ENCODE measurements at regions not wholly inside any gene's neighbourhood (a gene's known extent, or its start where the extent isn't known, plus 50 kb on each side); places are given as distances from the start of the nearest gene placed in this dataset.
"Not testable (repeated sequence)": the region's sequence is repeated elsewhere in the genome, so short reads cannot be mapped to it uniquely, and the experiment has no call there.

DNA sequence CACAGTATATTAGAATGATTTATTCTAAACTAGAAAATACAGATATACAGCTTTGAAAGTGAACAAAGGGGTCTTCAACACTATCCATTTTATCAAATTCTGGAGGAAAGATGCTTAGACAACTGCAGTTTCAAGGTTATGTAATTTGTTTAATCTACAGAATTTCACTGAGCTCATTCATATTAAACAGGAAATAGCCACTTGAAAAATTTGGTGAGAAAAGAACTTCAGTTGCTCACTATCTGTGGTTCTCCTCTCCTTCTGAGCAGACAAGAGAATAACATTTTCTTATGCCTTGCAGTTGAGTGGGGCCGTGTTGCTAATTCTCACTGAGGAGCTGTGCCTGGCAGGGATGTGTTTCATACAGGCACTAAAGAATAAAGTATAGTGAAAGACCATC, 1428.2 kb downstream of the CDH12 start:
- peak; percentile 17 for DNase-seq
- H2AK5ac ChIP-seq (ENCODE audit: low read length, severe bottlenecking) = no peak overlapping the region
- H3K23ac ChIP-seq (ENCODE audit: low read length in 2 of 2) = no peak overlapping the region
- no peak overlapping the region for H3K14ac ChIP-seq (ENCODE audit: low read length in 2 of 2)
- no peak overlapping the region for H2BK15ac ChIP-seq (ENCODE audit: low read depth, poor library complexity, severe bottlenecking)
- H2BK120ac ChIP-seq (ENCODE audit: low read depth, low read length) = no peak overlapping the region
- H2BK5ac ChIP-seq (ENCODE audit: low read depth, low read length, poor library complexity, severe bottlenecking) = no peak overlapping the region
- no peak overlapping the region for H3K4ac ChIP-seq (ENCODE audit: low read depth in 1 of 2, low read length in 2 of 2)
- H3K9me3 ChIP-seq (ENCODE audit: control insufficient read depth, low read length) = no peaks in the 10 kb centered on the region
- H3K4me3 ChIP-seq (ENCODE audit: insufficient read depth in 1 of 2, low read depth in 1 of 2, low read length in 2 of 2) = no peak overlapping the region
- no peak overlapping the region for H4K91ac ChIP-seq (ENCODE audit: low read length)
- no peak overlapping the region for H3K4me2 ChIP-seq (ENCODE audit: low read length, poor library complexity, severe bottlenecking)
- H3K79me1 ChIP-seq (replicated peaks; ENCODE audit: low read length, poor library complexity, severe bottlenecking) = no peaks in the 10 kb centered on the region
- 57% methylated on average over 1 of the region's 1 CpG for WGBS
- no peak overlapping the region for H3K27ac ChIP-seq (ENCODE audit: low read length, poor library complexity, severe bottlenecking)
- H2AFZ ChIP-seq (ENCODE audit: low read depth, low read length) = no peak overlapping the region
- H3K36me3 ChIP-seq (ENCODE audit: control insufficient read depth in 1 of 2, insufficient read depth in 2 of 2, low read depth in 1 of 2, low read length in 2 of 2) = no peaks in the 10 kb centered on the region
- no peaks in the 10 kb centered on the region for H3K27me3 ChIP-seq (ENCODE audit: control insufficient read depth in 1 of 2, insufficient read depth in 1 of 2, low read length in 2 of 2)
- H3K4me1 ChIP-seq (ENCODE audit: control insufficient read depth, insufficient read depth, low read depth, low read length) = no peaks in the 10 kb centered on the region
- no peak overlapping the region for H3K9ac ChIP-seq (ENCODE audit: low read length)
- no peak overlapping the region for H4K8ac ChIP-seq (ENCODE audit: low read length)
- H3K18ac ChIP-seq (ENCODE audit: low read depth in 1 of 2, low read length in 2 of 2) = no peak overlapping the region
- no peak overlapping the region for H2BK12ac ChIP-seq (ENCODE audit: low read length in 2 of 2)

- Histone ChIP-seq H3K18ac (ENCODE audit: low read depth in 1 of 2, low read length in 2 of 2) (no peak overlapping the region), H4K91ac (ENCODE audit: low read length) (no peak overlapping the region), H2BK12ac (ENCODE audit: low read length in 2 of 2) (no peak overlapping the region), H3K27ac (ENCODE audit: low read length, poor library complexity, severe bottlenecking) (no peak overlapping the region), H2BK120ac (ENCODE audit: low read depth, low read length) (no peak overlapping the region), H3K79me1 (replicated peaks; ENCODE audit: low read length, poor library complexity, severe bottlenecking) (no peaks in the 10 kb centered on the region), H2BK5ac (ENCODE audit: low read depth, low read length, poor library complexity, severe bottlenecking) (no peak overlapping the region), H3K14ac (ENCODE audit: low read length in 2 of 2) (no peak overlapping the region), H3K27me3 (ENCODE audit: control insufficient read depth in 1 of 2, insufficient read depth in 1 of 2, low read length in 2 of 2) (no peaks in the 10 kb centered on the region), H3K36me3 (ENCODE audit: control insufficient read depth in 1 of 2, insufficient read depth in 2 of 2, low read depth in 1 of 2, low read length in 2 of 2) (no peaks in the 10 kb centered on the region), H2AK5ac (ENCODE audit: low read length, severe bottlenecking) (no peak overlapping the region), H3K9ac (ENCODE audit: low read length) (no peak overlapping the region), H3K4me1 (ENCODE audit: control insufficient read depth, insufficient read depth, low read depth, low read length) (no peaks in the 10 kb centered on the region), H3K4ac (ENCODE audit: low read depth in 1 of 2, low read length in 2 of 2) (no peak overlapping the region), H4K8ac (ENCODE audit: low read length) (no peak overlapping the region), H2AFZ (ENCODE audit: low read depth, low read length) (no peak overlapping the region), H3K9me3 (ENCODE audit: control insufficient read depth, low read length) (no peaks in the 10 kb centered on the region), H3K4me3 (ENCODE audit: insufficient read depth in 1 of 2, low read depth in 1 of 2, low read length in 2 of 2) (no peak overlapping the region), H2BK15ac (ENCODE audit: low read depth, poor library complexity, severe bottlenecking) (no peak overlapping the region), H3K23ac (ENCODE audit: low read length in 2 of 2) (no peak overlapping the region), H3K4me2 (ENCODE audit: low read length, poor library complexity, severe bottlenecking) (no peak overlapping the region)
- no peak for DNase-seq
Observed at GRCh38 chr5:21419383-21419782, 1431.4 kb upstream of the CDH18 start.

DNA sequence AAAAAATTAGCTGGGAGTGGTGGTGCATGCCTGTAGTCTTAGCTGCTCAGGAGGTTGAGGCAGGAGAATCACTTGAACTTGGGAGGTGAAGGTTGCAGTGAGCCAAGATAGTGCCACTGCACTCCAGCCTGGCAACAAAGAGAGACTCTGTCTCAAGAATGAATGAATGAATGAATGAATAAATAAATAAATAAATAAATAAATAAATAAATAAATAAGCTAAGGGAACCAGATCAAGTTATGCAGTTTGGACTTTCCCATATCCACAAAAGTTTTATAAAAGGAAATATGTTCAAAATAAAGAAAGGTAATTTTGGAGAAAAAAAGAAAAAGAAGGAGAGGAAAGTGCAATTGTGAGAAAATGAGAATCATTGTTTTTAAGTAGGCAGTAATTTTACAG, 1414.1 kb upstream of the CDH18 start:
- not testable (repeated sequence) for DNase-seq; H3K23ac ChIP-seq (ENCODE audit: low read length in 2 of 2); H2AK5ac ChIP-seq (ENCODE audit: low read length, severe bottlenecking); H3K4me1 ChIP-seq (ENCODE audit: control insufficient read depth, insufficient read depth, low read depth, low read length); H2BK5ac ChIP-seq (ENCODE audit: low read depth, low read length, poor library complexity, severe bottlenecking); H2AFZ ChIP-seq (ENCODE audit: low read depth, low read length); H3K9ac ChIP-seq (ENCODE audit: low read length); H2BK120ac ChIP-seq (ENCODE audit: low read depth, low read length); H3K9me3 ChIP-seq (ENCODE audit: control insufficient read depth, low read length); H3K36me3 ChIP-seq (ENCODE audit: control insufficient read depth in 1 of 2, insufficient read depth in 2 of 2, low read depth in 1 of 2, low read length in 2 of 2); H3K27me3 ChIP-seq (ENCODE audit: control insufficient read depth in 1 of 2, insufficient read depth in 1 of 2, low read length in 2 of 2); H3K14ac ChIP-seq (ENCODE audit: low read length in 2 of 2); H2BK12ac ChIP-seq (ENCODE audit: low read length in 2 of 2); H3K4me2 ChIP-seq (ENCODE audit: low read length, poor library complexity, severe bottlenecking); H4K91ac ChIP-seq (ENCODE audit: low read length); H2BK15ac ChIP-seq (ENCODE audit: low read depth, poor library complexity, severe bottlenecking); H3K79me1 ChIP-seq (replicated peaks; ENCODE audit: low read length, poor library complexity, severe bottlenecking); H3K27ac ChIP-seq (ENCODE audit: low read length, poor library complexity, severe bottlenecking); H4K8ac ChIP-seq (ENCODE audit: low read length); H3K18ac ChIP-seq (ENCODE audit: low read depth in 1 of 2, low read length in 2 of 2); H3K4me3 ChIP-seq (ENCODE audit: insufficient read depth in 1 of 2, low read depth in 1 of 2, low read length in 2 of 2); H3K4ac ChIP-seq (ENCODE audit: low read depth in 1 of 2, low read length in 2 of 2)

GRCh38 chr5:21398511-21398910, 1410.5 kb upstream of the CDH18 start:
- WGBS = 8% methylated on average over 3 of the region's 3 CpGs
- no peak overlapping the region for H4K91ac ChIP-seq (ENCODE audit: low read length)

More at GRCh38 chr5:21398511-21398910, 1410.5 kb upstream of the CDH18 start:
- H3K18ac ChIP-seq (ENCODE audit: low read depth in 1 of 2, low read length in 2 of 2) = no peak overlapping the region
- no peak overlapping the region for H3K23ac ChIP-seq (ENCODE audit: low read length in 2 of 2)
- H3K4me1 ChIP-seq (ENCODE audit: control insufficient read depth, insufficient read depth, low read depth, low read length) = no peaks in the 10 kb centered on the region
- H2BK120ac ChIP-seq (ENCODE audit: low read depth, low read length) = no peak overlapping the region
- no peak overlapping the region for H2BK12ac ChIP-seq (ENCODE audit: low read length in 2 of 2)
- DNase-seq = no peak
- H2BK15ac ChIP-seq (ENCODE audit: low read depth, poor library complexity, severe bottlenecking) = no peak overlapping the region
- H3K27me3 ChIP-seq (ENCODE audit: control insufficient read depth in 1 of 2, insufficient read depth in 1 of 2, low read length in 2 of 2) = no peaks in the 10 kb centered on the region
- no peak overlapping the region for H3K14ac ChIP-seq (ENCODE audit: low read length in 2 of 2)
- H3K79me1 ChIP-seq (replicated peaks; ENCODE audit: low read length, poor library complexity, severe bottlenecking) = no peaks in the 10 kb centered on the region
- H2AK5ac ChIP-seq (ENCODE audit: low read length, severe bottlenecking) = no peak overlapping the region
- H3K36me3 ChIP-seq (ENCODE audit: control insufficient read depth in 1 of 2, insufficient read depth in 2 of 2, low read depth in 1 of 2, low read length in 2 of 2) = no peaks in the 10 kb centered on the region
- no peak overlapping the region for H3K4ac ChIP-seq (ENCODE audit: low read depth in 1 of 2, low read length in 2 of 2)
- no peak overlapping the region for H4K8ac ChIP-seq (ENCODE audit: low read length)
- no peak overlapping the region for H3K27ac ChIP-seq (ENCODE audit: low read length, poor library complexity, severe bottlenecking)
- H2AFZ ChIP-seq (ENCODE audit: low read depth, low read length) = no peak overlapping the region
- H3K9ac ChIP-seq (ENCODE audit: low read length) = no peak overlapping the region
- no peaks in the 10 kb centered on the region for H3K9me3 ChIP-seq (ENCODE audit: control insufficient read depth, low read length)
- no peak overlapping the region for H3K4me2 ChIP-seq (ENCODE audit: low read length, poor library complexity, severe bottlenecking)
- H2BK5ac ChIP-seq (ENCODE audit: low read depth, low read length, poor library complexity, severe bottlenecking) = no peak overlapping the region
- H3K4me3 ChIP-seq (ENCODE audit: insufficient read depth in 1 of 2, low read depth in 1 of 2, low read length in 2 of 2) = no peak overlapping the region
